GM12878 (cell line): ENCODE measurements at regions not wholly inside any gene's neighbourhood (a gene's known extent, or its start where the extent isn't known, plus 50 kb on each side); places are given as distances from the start of the nearest gene placed in this dataset.

Experiments used
- NRF1 ChIP-seq: conservative IDR thresholded peaks from 2 replicates; pipeline ENCODE4 v1.6.1; 2011; ENCODE audit warnings: mild to moderate bottlenecking, low read depth, low read length, improper control_type of control experiment
- POLR2A ChIP-seq: IDR thresholded peaks from 2 replicates; pipeline ENCODE4 v1.6.1; 2011; ENCODE audit warnings: low read depth, mild to moderate bottlenecking, low read length
- SMC3 ChIP-seq: IDR thresholded peaks from 2 replicates; pipeline ENCODE4 v1.6.1; 2011; ENCODE audit warnings: low read length, improper control_type of control experiment, borderline replicate concordance
- ZZZ3 ChIP-seq: IDR thresholded peaks from 2 replicates; pipeline ENCODE4 v1.6.1; 2011; ENCODE audit warnings: low read depth; ENCODE audit not compliant: control insufficient read depth, insufficient read length
- TF ChIP-seq, protein P1 (sequence below): IDR thresholded peaks from 2 replicates; pipeline ENCODE4 v1.6.1; 2012; ENCODE audit warnings: low read depth, low read length, improper control_type of control experiment
- TF ChIP-seq, protein P2 (sequence below), 3 experiments: IDR thresholded peaks in 2 of 3; conservative IDR thresholded peaks in 1 of 3; 2 replicates each; pipeline ENCODE4 v1.5.1; 2011; ENCODE audit warnings: low read depth in 3 of 3, low read length in 3 of 3, mild to moderate bottlenecking in 3 of 3, control low read depth in 2 of 3, moderate library complexity in 2 of 3, inconsistent platforms in 1 of 3, mixed read lengths in 1 of 3; ENCODE audit not compliant: control insufficient read depth in 2 of 3, insufficient read depth in 1 of 3; ENCODE audit errors: extremely low read depth in 1 of 3

GRCh38 chr14:41087056-41087455 is 519.6 kb upstream of the LRFN5 start:
- TF ChIP-seq, protein P1, sequence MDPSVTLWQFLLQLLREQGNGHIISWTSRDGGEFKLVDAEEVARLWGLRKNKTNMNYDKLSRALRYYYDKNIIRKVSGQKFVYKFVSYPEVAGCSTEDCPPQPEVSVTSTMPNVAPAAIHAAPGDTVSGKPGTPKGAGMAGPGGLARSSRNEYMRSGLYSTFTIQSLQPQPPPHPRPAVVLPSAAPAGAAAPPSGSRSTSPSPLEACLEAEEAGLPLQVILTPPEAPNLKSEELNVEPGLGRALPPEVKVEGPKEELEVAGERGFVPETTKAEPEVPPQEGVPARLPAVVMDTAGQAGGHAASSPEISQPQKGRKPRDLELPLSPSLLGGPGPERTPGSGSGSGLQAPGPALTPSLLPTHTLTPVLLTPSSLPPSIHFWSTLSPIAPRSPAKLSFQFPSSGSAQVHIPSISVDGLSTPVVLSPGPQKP: no peak
- TF ChIP-seq, protein P2, sequence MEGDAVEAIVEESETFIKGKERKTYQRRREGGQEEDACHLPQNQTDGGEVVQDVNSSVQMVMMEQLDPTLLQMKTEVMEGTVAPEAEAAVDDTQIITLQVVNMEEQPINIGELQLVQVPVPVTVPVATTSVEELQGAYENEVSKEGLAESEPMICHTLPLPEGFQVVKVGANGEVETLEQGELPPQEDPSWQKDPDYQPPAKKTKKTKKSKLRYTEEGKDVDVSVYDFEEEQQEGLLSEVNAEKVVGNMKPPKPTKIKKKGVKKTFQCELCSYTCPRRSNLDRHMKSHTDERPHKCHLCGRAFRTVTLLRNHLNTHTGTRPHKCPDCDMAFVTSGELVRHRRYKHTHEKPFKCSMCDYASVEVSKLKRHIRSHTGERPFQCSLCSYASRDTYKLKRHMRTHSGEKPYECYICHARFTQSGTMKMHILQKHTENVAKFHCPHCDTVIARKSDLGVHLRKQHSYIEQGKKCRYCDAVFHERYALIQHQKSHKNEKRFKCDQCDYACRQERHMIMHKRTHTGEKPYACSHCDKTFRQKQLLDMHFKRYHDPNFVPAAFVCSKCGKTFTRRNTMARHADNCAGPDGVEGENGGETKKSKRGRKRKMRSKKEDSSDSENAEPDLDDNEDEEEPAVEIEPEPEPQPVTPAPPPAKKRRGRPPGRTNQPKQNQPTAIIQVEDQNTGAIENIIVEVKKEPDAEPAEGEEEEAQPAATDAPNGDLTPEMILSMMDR (IDR thresholded peaks at IDR 0.05 in 2 of 3, conservative IDR thresholded peaks at IDR 0.05 in 1 of 3; ENCODE audit: control insufficient read depth in 2 of 3, extremely low read depth in 1 of 3, insufficient read depth in 1 of 3, low read depth in 3 of 3, low read length in 3 of 3): no peak
- TF ChIP-seq ZZZ3: no peak
- TF ChIP-seq POLR2A: no peak
- TF ChIP-seq NRF1: no peak
- TF ChIP-seq SMC3: no peak
